HG02759 (cell line): ENCODE measurements at regions not wholly inside any gene's neighbourhood (a gene's known extent, or its start where the extent isn't known, plus 50 kb on each side); places are given as distances from the start of the nearest gene placed in this dataset.

Experiments
- ATAC-seq: cut with Tn5 transposase; IDR thresholded peaks from one replicate; pipeline ENCODE4 v1.9.1; 2021; ENCODE audit warnings: mild to moderate bottlenecking, moderate library complexity; ENCODE audit not compliant: unreplicated experiment

- ATAC-seq, result no peak
Measured at GRCh38 chr4:60250657-60251056, 949.5 kb upstream of the ADGRL3 start.

- no peak for ATAC-seq
Measured at GRCh38 chr4:60259781-60260180, 940.3 kb upstream of the ADGRL3 start.

- ATAC-seq, result no peak
Measured at GRCh38 chr4:60266505-60266904, 933.6 kb upstream of the ADGRL3 start.

GRCh38 chr4:60296386-60296785, 903.7 kb upstream of the ADGRL3 start:
- ATAC-seq, result no peak

- no peak for ATAC-seq
Measured at GRCh38 chr4:60313611-60314178, 886.4 kb upstream of the ADGRL3 start.

GRCh38 chr4:60314416-60314815, 885.7 kb upstream of the ADGRL3 start:
- no peak for ATAC-seq

GRCh38 chr4:60315586-60315985, 884.5 kb upstream of the ADGRL3 start:
- ATAC-seq, result no peak

- ATAC-seq, result no peak
Measured at GRCh38 chr4:60326735-60327134, 873.4 kb upstream of the ADGRL3 start.

GRCh38 chr4:60327651-60328050, 872.5 kb upstream of the ADGRL3 start:
- no peak for ATAC-seq

GRCh38 chr4:60344908-60345307, 855.2 kb upstream of the ADGRL3 start:
- no peak for ATAC-seq

GRCh38 chr4:60345392-60345791, 854.7 kb upstream of the ADGRL3 start:
- no peak for ATAC-seq

GRCh38 chr4:60359746-60360367, 840.3 kb upstream of the ADGRL3 start:
- ATAC-seq, result no peak

GRCh38 chr4:60365176-60365575, 835.0 kb upstream of the ADGRL3 start:
- no peak for ATAC-seq

- ATAC-seq, result no peak
Measured at GRCh38 chr4:60366661-60367060, 833.5 kb upstream of the ADGRL3 start.

GRCh38 chr4:60368986-60369385, 831.1 kb upstream of the ADGRL3 start:
- ATAC-seq, result no peak

GRCh38 chr4:60378010-60378409, 822.1 kb upstream of the ADGRL3 start:
- ATAC-seq, result no peak

GRCh38 chr4:60384516-60384915, 815.6 kb upstream of the ADGRL3 start:
- no peak for ATAC-seq

- ATAC-seq, result no peak
Measured at GRCh38 chr4:60389633-60390032, 810.5 kb upstream of the ADGRL3 start.

GRCh38 chr4:60396341-60397049, 803.6 kb upstream of the ADGRL3 start:
- ATAC-seq, result no peak

GRCh38 chr4:60400593-60400992, 799.5 kb upstream of the ADGRL3 start:
- no peak for ATAC-seq

- no peak for ATAC-seq
Measured at GRCh38 chr4:60404027-60404426, 796.1 kb upstream of the ADGRL3 start.

- ATAC-seq, result no peak
Measured at GRCh38 chr4:60422439-60422838, 777.7 kb upstream of the ADGRL3 start.
